Cardiac muscle cell (in vitro differentiated cells and primary cell): ENCODE measurements at regions not wholly inside any gene's neighbourhood (a gene's known extent, or its start where the extent isn't known, plus 50 kb on each side); places are given as distances from the start of the nearest gene placed in this dataset.

Experiments
- DNase-seq, 2 donors: peaks; one replicate each; pipeline versions ENCODE4 v3.0.0 to v3.0.0-alpha.2; 2010 to 2017; ENCODE audit warnings: low read depth in 1 of 2, low spot score in 1 of 2
- H3K27ac ChIP-seq: fragments of 200-600 bp; sonication (generic); 2 replicates; pipeline ENCODE4 v1.5.1; 2016
- H3K27me3 ChIP-seq: fragments of 200-600 bp; sonication (generic); 2 replicates; pipeline ENCODE4 v1.6.0; 2016; ENCODE audit warnings: control low read depth
- H3K36me3 ChIP-seq: fragments of 200-600 bp; sonication (generic); 2 replicates; pipeline ENCODE4 v1.5.1; 2016; ENCODE audit warnings: control low read depth
- H3K4me1 ChIP-seq: fragments of 200-600 bp; sonication (generic); 2 replicates; pipeline ENCODE4 v1.8.1; 2017; ENCODE audit warnings: low read depth, mild to moderate bottlenecking, mixed run types
- H3K4me3 ChIP-seq: fragments of 200-600 bp; sonication (generic); 2 replicates; pipeline ENCODE4 v1.5.1; 2016; ENCODE audit warnings: mild to moderate bottlenecking
- H3K9me3 ChIP-seq: fragments of 200-600 bp; sonication (generic); 2 replicates; pipeline ENCODE4 v1.5.1; 2017; ENCODE audit warnings: low read depth, mild to moderate bottlenecking, control low read depth
- CTCF ChIP-seq: IDR thresholded peaks from 2 replicates; pipeline ENCODE4 v1.5.1; 2012; ENCODE audit warnings: low read depth, mild to moderate bottlenecking, low read length

- Histone ChIP-seq H3K36me3 (no peaks in the 10 kb centered on the region), H3K4me1 (no peaks in the 10 kb centered on the region), H3K27ac (no peak overlapping the region), H3K9me3 (no peaks in the 10 kb centered on the region), H3K27me3 (no peaks in the 10 kb centered on the region), H3K4me3 (no peak overlapping the region)
- no peak for TF ChIP-seq CTCF
- no peak for DNase-seq
Observed at GRCh38 chr11:70783821-70784220, 385.5 kb downstream of the CTTN start.

- Histone ChIP-seq H3K36me3 (no peaks in the 10 kb centered on the region), H3K4me1 (no peaks in the 10 kb centered on the region), H3K27ac (no peak overlapping the region), H3K9me3 (no peaks in the 10 kb centered on the region), H3K27me3 (no peaks in the 10 kb centered on the region), H3K4me3 (no peak overlapping the region)
- TF ChIP-seq CTCF = no peak
- DNase-seq = no peak
Observed at GRCh38 chr11:70785372-70785771, 387.0 kb downstream of the CTTN start.

GRCh38 chr11:70786021-70786665 lies 387.8 kb downstream of the CTTN start:
- TF ChIP-seq CTCF = no peak
- Histone ChIP-seq H3K27ac (no peak overlapping the region), H3K4me1 (no peaks in the 10 kb centered on the region), H3K4me3 (no peak overlapping the region), H3K9me3 (no peaks in the 10 kb centered on the region), H3K36me3 (no peaks in the 10 kb centered on the region), H3K27me3 (no peaks in the 10 kb centered on the region)
- no peak for DNase-seq

- no peaks in the 10 kb centered on the region for H3K4me1 ChIP-seq
- DNase-seq = peak in 1 of 2 donors; percentile 77
- no peaks in the 10 kb centered on the region for H3K9me3 ChIP-seq
- no peak for TF ChIP-seq CTCF
- no peaks in the 10 kb centered on the region for H3K36me3 ChIP-seq
- H3K27ac ChIP-seq = no peak overlapping the region
- no peaks in the 10 kb centered on the region for H3K27me3 ChIP-seq
- H3K4me3 ChIP-seq = no peak overlapping the region
Observed at GRCh38 chr11:70788248-70789022, 390.1 kb downstream of the CTTN start.

GRCh38 chr11:70790671-70791300 lies 392.5 kb downstream of the CTTN start:
- Histone ChIP-seq H3K4me3 (no peak overlapping the region), H3K36me3 (no peaks in the 10 kb centered on the region), H3K27me3 (no peaks in the 10 kb centered on the region), H3K27ac (no peak overlapping the region), H3K9me3 (no peaks in the 10 kb centered on the region), H3K4me1 (no peaks in the 10 kb centered on the region)
- no peak for DNase-seq
- peak; percentile 15 for TF ChIP-seq CTCF
